ENCODE measurements at regions not wholly inside any gene's neighbourhood (a gene's known extent, or its start where the extent isn't known, plus 50 kb on each side); places are given as distances from the start of the nearest gene placed in this dataset.

- H3K14ac ChIP-seq (ENCODE audit: insufficient read length): no peak overlapping the region
- no peak overlapping the region for H3K4me2 ChIP-seq (ENCODE audit: insufficient read depth in 1 of 2, low read depth in 2 of 2, low read length in 2 of 2)
- WGBS, 2 experiments (ENCODE audit: extremely low coverage in 1 of 2, insufficient coverage in 1 of 2, insufficient read length in 1 of 2, insufficient replicate concordance in 2 of 2, low coverage in 1 of 2, low lambda C conversion rate in 2 of 2, missing lambda C conversion rate in 1 of 2): 92% methylated on average over 4 of the region's 4 CpGs; no CpG with 5 or more reads in 1 of the 2 experiments
- H3K4me1 ChIP-seq (replicated peaks in 1 of 4; ENCODE audit: control insufficient read depth in 3 of 4, insufficient read depth in 4 of 4, low read length in 3 of 4): no peaks in the 10 kb centered on the region
- ChIA-PET CTCF (ENCODE audit: partially characterized antibody) (interaction anchor here (0.9 to 1.5 kb wide), 3 partner anchors 12 to 230 kb away, joined by 3 to 10 read pairs (median 7); no protein-coding TSS in a partner anchor), POLR2A (ENCODE audit: partially characterized antibody) (no interaction called here)
- H3K27me3 ChIP-seq (replicated peaks in 1 of 4; ENCODE audit: control insufficient read depth in 3 of 4, extremely low read depth in 1 of 4, insufficient read depth in 3 of 4, low read length in 3 of 4): no peaks in the 10 kb centered on the region
- H3K4me3 ChIP-seq (ENCODE audit: extremely low read depth in 1 of 4, insufficient read depth in 2 of 4, low read depth in 3 of 4, low read length in 4 of 4): no peak overlapping the region
- H3K23ac ChIP-seq (ENCODE audit: insufficient read length): no peak overlapping the region
- no peak for DNase-seq (ENCODE audit: low read depth in 1 of 2, low spot score in 2 of 2)
- H3K56ac ChIP-seq (replicated peaks; ENCODE audit: insufficient read length, low read depth, low read length): no peak overlapping the region
- H3K79me1 ChIP-seq (ENCODE audit: low read depth, low read length): no peaks in the 10 kb centered on the region
- no peak overlapping the region for H2AFZ ChIP-seq (ENCODE audit: low read length)
- H4K8ac ChIP-seq (ENCODE audit: extremely low read depth, insufficient read depth, low read length): no peak overlapping the region
- H4K91ac ChIP-seq (replicated peaks; ENCODE audit: insufficient read length, low read length): no peak overlapping the region
- H3K18ac ChIP-seq (ENCODE audit: extremely low read depth, low read length): no peak overlapping the region
- no peaks in the 10 kb centered on the region for H4K20me1 ChIP-seq (replicated peaks in 1 of 2; ENCODE audit: control insufficient read depth in 1 of 2, insufficient read depth in 2 of 2, low read length in 2 of 2)
- FAIRE-seq: no peak
- no peak overlapping the region for H3K4ac ChIP-seq (replicated peaks; ENCODE audit: insufficient read length, low read depth, low read length)
- no peak overlapping the region for H3K9ac ChIP-seq (replicated peaks in 1 of 4; ENCODE audit: extremely low read depth in 1 of 4, low read depth in 3 of 4, low read length in 3 of 4)
- no peak overlapping the region for H3K27ac ChIP-seq (ENCODE audit: low read depth, low read length)
- no peak overlapping the region for H2BK5ac ChIP-seq (ENCODE audit: low read depth, low read length)
- no peak overlapping the region for H2BK20ac ChIP-seq (ENCODE audit: low read length)
- H2BK15ac ChIP-seq (ENCODE audit: low read length): no peak overlapping the region
- TF ChIP-seq E2F6 (IDR thresholded peaks at IDR 0.05) (no peak), CBX8 (IDR thresholded peaks at IDR 0.05; ENCODE audit: borderline replicate concordance, low read depth, low read length) (no peak), TEAD4 (IDR thresholded peaks at IDR 0.05; ENCODE audit: low read depth, low read length) (no peak), YY1 (IDR thresholded peaks at IDR 0.05; ENCODE audit: low read depth, low read length) (no peak), NANOG (IDR thresholded peaks at IDR 0.05; ENCODE audit: insufficient read depth, low read depth, low read length, poor library complexity, severe bottlenecking) (no peak), RFX5 (IDR thresholded peaks at IDR 0.05; ENCODE audit: borderline replicate concordance, low read depth, low read length) (no peak), KDM4A (IDR thresholded peaks at IDR 0.05; ENCODE audit: low read depth, low read length, severe bottlenecking) (no peak), SP4 (IDR thresholded peaks at IDR 0.05; ENCODE audit: low read length) (no peak), GABPA (IDR thresholded peaks at IDR 0.05; ENCODE audit: borderline replicate concordance, insufficient read depth, low read length) (no peak), ASH2L (IDR thresholded peaks at IDR 0.05; ENCODE audit: low read length) (no peak)
- H3K23me2 ChIP-seq (ENCODE audit: low read depth, low read length): no peaks in the 10 kb centered on the region; the same call in 1 of the 2 replicates
- H3K79me2 ChIP-seq (ENCODE audit: control insufficient read depth in 1 of 2, insufficient read depth in 2 of 2, low read length in 2 of 2): no peaks in the 10 kb centered on the region
- no peak overlapping the region for H4K5ac ChIP-seq (ENCODE audit: insufficient read length, low read depth, low read length)
- no peaks in the 10 kb centered on the region for H3K36me3 ChIP-seq (ENCODE audit: control insufficient read depth in 2 of 4, insufficient read depth in 4 of 4, low read length in 3 of 4)
- no peak overlapping the region for H2BK12ac ChIP-seq (ENCODE audit: low read depth, low read length)
- H3K9me3 ChIP-seq (ENCODE audit: insufficient read depth in 2 of 2, low read depth in 1 of 2, low read length in 1 of 2): no peaks in the 10 kb centered on the region
- no peak overlapping the region for H2BK120ac ChIP-seq (replicated peaks; ENCODE audit: low read depth, low read length)
- H2AK5ac ChIP-seq (ENCODE audit: low read depth, low read length): no peak overlapping the region
Observed at GRCh38 chr11:10641912-10642697, 51.5 kb downstream of the IRAG1 start.

Measured in H1 (cell line).